ENCODE measurements at regions not wholly inside any gene's neighbourhood (a gene's known extent, or its start where the extent isn't known, plus 50 kb on each side); places are given as distances from the start of the nearest gene placed in this dataset.

DNA sequence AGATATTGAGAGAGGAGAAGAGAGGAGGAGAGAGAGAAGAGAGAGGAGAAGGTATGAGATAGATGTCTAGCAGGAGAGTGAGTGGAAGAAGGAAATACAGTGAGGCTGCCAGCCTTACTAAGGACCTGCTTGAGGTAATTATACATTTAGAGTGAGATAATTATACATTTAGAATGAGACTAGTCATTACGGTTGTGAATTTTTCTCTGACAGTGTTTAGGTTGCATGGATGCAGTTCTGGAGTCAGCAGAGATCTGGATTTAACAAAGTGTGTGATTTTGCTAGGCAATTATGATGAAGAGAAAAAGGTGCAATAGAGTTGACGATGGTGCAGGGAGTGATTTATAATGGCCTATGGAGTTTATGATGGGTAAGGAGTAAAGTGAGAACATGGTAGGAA lies 187.1 kb upstream of the ARX start:
- WGBS (ENCODE audit: insufficient coverage): 97% methylated on average over 2 of the region's 2 CpGs
- ChIA-PET CTCF (no interaction called here), POLR2A (no interaction called here)
- no peaks in the 10 kb centered on the region for H3K27me3 ChIP-seq (replicated peaks in 2 of 5; ENCODE audit: control insufficient read depth in 4 of 5, insufficient read depth in 5 of 5, low read length in 4 of 5)
- H3K36me3 ChIP-seq (ENCODE audit: control insufficient read depth in 4 of 4, insufficient read depth in 4 of 4, low read length in 3 of 4): no peaks in the 10 kb centered on the region
- no peaks in the 10 kb centered on the region for H3K9me3 ChIP-seq (ENCODE audit: control extremely low read depth in 1 of 5, control insufficient read depth in 4 of 5, insufficient read depth in 2 of 5, low read depth in 1 of 5, low read length in 4 of 5)
- H3K4me1 ChIP-seq (ENCODE audit: control extremely low read depth in 1 of 4, control insufficient read depth in 4 of 4, insufficient read depth in 4 of 4, low read length in 3 of 4): no peaks in the 10 kb centered on the region
- H3K4me3 ChIP-seq (ENCODE audit: control insufficient read depth in 1 of 7, extremely low read depth in 1 of 7, insufficient read depth in 4 of 7, low read depth in 2 of 7, low read length in 6 of 7): no peak overlapping the region
- no peak overlapping the region for H3K27ac ChIP-seq (ENCODE audit: insufficient read depth in 1 of 2, low read depth in 1 of 2, low read length in 2 of 2, poor library complexity in 1 of 2, severe bottlenecking in 2 of 2)
- no peak for DNase-seq

DNA sequence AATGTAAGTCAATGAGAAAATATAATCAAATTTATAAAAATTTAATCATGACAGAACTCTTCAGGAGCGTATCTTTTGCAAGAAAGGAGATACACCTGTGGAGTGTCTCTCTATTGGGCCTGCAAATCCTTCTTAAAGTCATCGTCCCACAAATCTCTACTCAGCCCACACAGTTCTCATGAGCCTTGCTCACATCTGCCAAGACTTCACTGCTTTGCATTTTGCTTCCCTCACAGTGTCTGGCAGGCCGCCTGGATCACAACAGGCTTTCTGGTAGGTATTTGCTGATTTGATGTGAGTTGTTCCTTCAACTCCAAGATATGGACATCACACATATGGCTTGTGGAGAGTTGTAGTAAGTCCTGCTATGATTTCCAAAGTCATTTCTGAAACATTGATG lies 183.1 kb upstream of the ARX start:
- peaks cover 0 to 2% (median 0%) of the 10 kb centered on the region in 5 experiments for H3K9me3 ChIP-seq (ENCODE audit: control extremely low read depth in 1 of 5, control insufficient read depth in 4 of 5, insufficient read depth in 2 of 5, low read depth in 1 of 5, low read length in 4 of 5)
- H3K4me3 ChIP-seq (ENCODE audit: control insufficient read depth in 1 of 7, extremely low read depth in 1 of 7, insufficient read depth in 4 of 7, low read depth in 2 of 7, low read length in 6 of 7): no peak overlapping the region
- H3K27me3 ChIP-seq (replicated peaks in 2 of 5; ENCODE audit: control insufficient read depth in 4 of 5, insufficient read depth in 5 of 5, low read length in 4 of 5): no peaks in the 10 kb centered on the region
- H3K27ac ChIP-seq (ENCODE audit: insufficient read depth in 1 of 2, low read depth in 1 of 2, low read length in 2 of 2, poor library complexity in 1 of 2, severe bottlenecking in 2 of 2): no peak overlapping the region
- H3K36me3 ChIP-seq (ENCODE audit: control insufficient read depth in 4 of 4, insufficient read depth in 4 of 4, low read length in 3 of 4): no peaks in the 10 kb centered on the region
- 100% methylated on average over 1 of the region's 3 CpGs for WGBS (ENCODE audit: insufficient coverage)
- no peaks in the 10 kb centered on the region for H3K4me1 ChIP-seq (ENCODE audit: control extremely low read depth in 1 of 4, control insufficient read depth in 4 of 4, insufficient read depth in 4 of 4, low read length in 3 of 4)
- POLR2A ChIA-PET: no interaction called here
- DNase-seq: no peak
- CTCF ChIA-PET: no interaction called here

DNA sequence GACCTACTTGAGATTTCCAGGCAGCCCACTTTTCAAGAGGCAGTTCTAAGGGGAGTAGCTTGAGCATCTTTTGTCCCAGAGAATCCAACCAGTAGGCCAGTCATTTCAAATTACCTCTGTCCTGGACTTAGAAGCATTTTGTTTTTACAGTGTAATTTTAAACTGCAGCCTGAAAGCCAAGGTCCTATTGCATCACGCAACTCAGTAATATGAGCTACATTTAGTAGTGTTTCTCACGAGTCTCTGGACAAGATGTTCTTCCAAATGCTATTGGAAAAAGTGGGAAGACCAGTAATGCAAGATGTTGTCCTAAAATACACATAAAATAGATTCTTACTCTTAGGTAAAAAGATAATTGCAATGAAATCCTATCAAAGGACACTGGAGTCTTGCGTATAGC lies 182.5 kb upstream of the ARX start:
- Histone ChIP-seq H3K4me1 (ENCODE audit: control extremely low read depth in 1 of 4, control insufficient read depth in 4 of 4, insufficient read depth in 4 of 4, low read length in 3 of 4) (no peaks in the 10 kb centered on the region), H3K9me3 (ENCODE audit: control extremely low read depth in 1 of 5, control insufficient read depth in 4 of 5, insufficient read depth in 2 of 5, low read depth in 1 of 5, low read length in 4 of 5) (peaks cover 0 to 2% (median 0%) of the 10 kb centered on the region in 5 experiments), H3K36me3 (ENCODE audit: control insufficient read depth in 4 of 4, insufficient read depth in 4 of 4, low read length in 3 of 4) (no peaks in the 10 kb centered on the region), H3K4me3 (ENCODE audit: control insufficient read depth in 1 of 7, extremely low read depth in 1 of 7, insufficient read depth in 4 of 7, low read depth in 2 of 7, low read length in 6 of 7) (no peak overlapping the region), H3K27me3 (replicated peaks in 2 of 5; ENCODE audit: control insufficient read depth in 4 of 5, insufficient read depth in 5 of 5, low read length in 4 of 5) (no peaks in the 10 kb centered on the region), H3K27ac (ENCODE audit: insufficient read depth in 1 of 2, low read depth in 1 of 2, low read length in 2 of 2, poor library complexity in 1 of 2, severe bottlenecking in 2 of 2) (no peak overlapping the region)
- ChIA-PET POLR2A (no interaction called here), CTCF (no interaction called here)
- DNase-seq: no peak
- WGBS (ENCODE audit: insufficient coverage): 100% methylated on average over 1 of the region's 3 CpGs

DNA sequence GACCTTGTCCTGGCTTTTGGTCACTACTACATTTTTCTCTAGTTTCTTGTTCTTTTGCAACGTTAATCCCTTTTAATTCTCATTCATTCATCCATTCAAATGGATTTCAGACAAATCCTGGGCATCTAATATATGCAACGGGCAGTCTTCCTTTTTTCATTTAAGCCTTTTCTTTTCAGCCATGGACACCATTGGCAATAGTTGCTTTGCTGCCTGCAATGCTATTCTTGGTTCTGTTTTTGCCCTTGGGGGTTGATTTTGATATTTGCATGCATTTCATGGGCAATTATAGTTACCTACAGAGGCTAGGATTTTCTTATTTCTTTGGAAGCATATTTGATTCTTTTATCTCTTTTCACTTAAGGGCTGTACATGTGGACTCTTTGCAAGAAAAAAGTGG lies 180.5 kb upstream of the ARX start:
- whole genome bisulfite sequencing (ENCODE audit: insufficient coverage): 73% methylated on average over 2 of the region's 2 CpGs
- Histone ChIP-seq H3K4me1 (ENCODE audit: control extremely low read depth in 1 of 4, control insufficient read depth in 4 of 4, insufficient read depth in 4 of 4, low read length in 3 of 4) (no peaks in the 10 kb centered on the region), H3K27me3 (replicated peaks in 2 of 5; ENCODE audit: control insufficient read depth in 4 of 5, insufficient read depth in 5 of 5, low read length in 4 of 5) (no peaks in the 10 kb centered on the region), H3K36me3 (ENCODE audit: control insufficient read depth in 4 of 4, insufficient read depth in 4 of 4, low read length in 3 of 4) (no peaks in the 10 kb centered on the region), H3K9me3 (ENCODE audit: control extremely low read depth in 1 of 5, control insufficient read depth in 4 of 5, insufficient read depth in 2 of 5, low read depth in 1 of 5, low read length in 4 of 5) (peaks cover 0 to 2% (median 0%) of the 10 kb centered on the region in 5 experiments), H3K27ac (ENCODE audit: insufficient read depth in 1 of 2, low read depth in 1 of 2, low read length in 2 of 2, poor library complexity in 1 of 2, severe bottlenecking in 2 of 2) (no peak overlapping the region), H3K4me3 (ENCODE audit: control insufficient read depth in 1 of 7, extremely low read depth in 1 of 7, insufficient read depth in 4 of 7, low read depth in 2 of 7, low read length in 6 of 7) (no peak overlapping the region)
- ChIA-PET CTCF (no interaction called here), POLR2A (no interaction called here)
- DNase-seq: no peak

DNA sequence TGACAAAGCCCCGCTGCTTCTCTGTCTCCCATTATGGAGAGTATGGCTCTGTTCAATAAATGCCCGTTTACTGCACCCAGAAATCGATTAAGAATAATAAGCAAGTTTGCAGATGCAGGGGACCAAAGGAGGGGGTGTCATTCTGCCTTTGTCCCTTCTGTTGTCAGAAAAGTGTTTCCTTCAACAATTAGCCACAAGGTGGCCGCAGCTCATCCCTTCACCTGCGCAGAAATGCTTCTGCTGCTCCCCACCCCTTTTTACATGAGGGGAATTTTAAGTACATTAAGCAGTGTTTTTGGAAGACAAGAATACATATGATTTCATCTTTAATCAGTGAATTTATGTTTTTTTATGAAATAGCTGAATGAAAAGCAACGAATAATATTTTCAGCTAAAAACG lies 175.6 kb upstream of the ARX start:
- H3K36me3 ChIP-seq (ENCODE audit: control insufficient read depth in 4 of 4, insufficient read depth in 4 of 4, low read length in 3 of 4): no peaks in the 10 kb centered on the region
- peaks cover 0 to 4% (median 0%) of the 10 kb centered on the region in 5 experiments for H3K27me3 ChIP-seq (replicated peaks in 2 of 5; ENCODE audit: control insufficient read depth in 4 of 5, insufficient read depth in 5 of 5, low read length in 4 of 5)
- no peak for DNase-seq
- no peak overlapping the region for H3K4me3 ChIP-seq (ENCODE audit: control insufficient read depth in 1 of 7, extremely low read depth in 1 of 7, insufficient read depth in 4 of 7, low read depth in 2 of 7, low read length in 6 of 7)
- H3K4me1 ChIP-seq (ENCODE audit: control extremely low read depth in 1 of 4, control insufficient read depth in 4 of 4, insufficient read depth in 4 of 4, low read length in 3 of 4): no peaks in the 10 kb centered on the region
- CTCF ChIA-PET: no interaction called here
- POLR2A ChIA-PET: no interaction called here
- H3K9me3 ChIP-seq (ENCODE audit: control extremely low read depth in 1 of 5, control insufficient read depth in 4 of 5, insufficient read depth in 2 of 5, low read depth in 1 of 5, low read length in 4 of 5): peaks cover 0 to 3% (median 0%) of the 10 kb centered on the region in 5 experiments
- WGBS (ENCODE audit: insufficient coverage): 20% methylated on average over 4 of the region's 7 CpGs
- no peak overlapping the region for H3K27ac ChIP-seq (ENCODE audit: insufficient read depth in 1 of 2, low read depth in 1 of 2, low read length in 2 of 2, poor library complexity in 1 of 2, severe bottlenecking in 2 of 2)

DNA sequence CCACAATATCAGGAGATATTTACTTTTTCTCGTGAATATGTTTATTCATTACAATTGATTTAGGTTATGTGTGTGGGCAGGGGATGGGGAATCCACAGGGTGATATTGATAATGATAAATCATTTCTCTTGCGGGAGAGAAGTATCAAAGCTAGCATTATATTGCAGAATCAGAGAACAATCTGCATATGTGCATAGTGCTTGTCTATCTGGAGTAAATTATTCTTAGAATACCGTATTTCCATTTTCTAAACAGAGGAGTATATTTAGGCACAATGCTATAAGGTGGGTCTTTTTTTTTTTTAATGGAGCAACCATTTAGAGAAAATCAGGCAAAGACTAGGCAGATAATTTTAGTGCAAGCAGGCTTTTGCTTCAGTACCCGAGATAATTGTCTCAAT lies 166.0 kb upstream of the ARX start:
- H3K9me3 ChIP-seq (ENCODE audit: control extremely low read depth in 1 of 5, control insufficient read depth in 4 of 5, insufficient read depth in 2 of 5, low read depth in 1 of 5, low read length in 4 of 5): no peaks in the 10 kb centered on the region
- WGBS (ENCODE audit: insufficient coverage): no CpG with 5 or more reads among the region's 4 CpGs
- ChIA-PET CTCF (interaction anchor here (0.6 kb wide), 1 partner anchor 18 kb away, joined by 3 read pairs; no protein-coding TSS in a partner anchor), POLR2A (no interaction called here)
- no peaks in the 10 kb centered on the region for H3K36me3 ChIP-seq (ENCODE audit: control insufficient read depth in 4 of 4, insufficient read depth in 4 of 4, low read length in 3 of 4)
- H3K4me3 ChIP-seq (ENCODE audit: control insufficient read depth in 1 of 7, extremely low read depth in 1 of 7, insufficient read depth in 4 of 7, low read depth in 2 of 7, low read length in 6 of 7): no peak overlapping the region
- peaks cover 0 to 8% (median 0%) of the 10 kb centered on the region in 5 experiments for H3K27me3 ChIP-seq (replicated peaks in 2 of 5; ENCODE audit: control insufficient read depth in 4 of 5, insufficient read depth in 5 of 5, low read length in 4 of 5)
- H3K27ac ChIP-seq (ENCODE audit: insufficient read depth in 1 of 2, low read depth in 1 of 2, low read length in 2 of 2, poor library complexity in 1 of 2, severe bottlenecking in 2 of 2): no peak overlapping the region
- DNase-seq: no peak
- no peaks in the 10 kb centered on the region for H3K4me1 ChIP-seq (ENCODE audit: control extremely low read depth in 1 of 4, control insufficient read depth in 4 of 4, insufficient read depth in 4 of 4, low read length in 3 of 4)

DNA sequence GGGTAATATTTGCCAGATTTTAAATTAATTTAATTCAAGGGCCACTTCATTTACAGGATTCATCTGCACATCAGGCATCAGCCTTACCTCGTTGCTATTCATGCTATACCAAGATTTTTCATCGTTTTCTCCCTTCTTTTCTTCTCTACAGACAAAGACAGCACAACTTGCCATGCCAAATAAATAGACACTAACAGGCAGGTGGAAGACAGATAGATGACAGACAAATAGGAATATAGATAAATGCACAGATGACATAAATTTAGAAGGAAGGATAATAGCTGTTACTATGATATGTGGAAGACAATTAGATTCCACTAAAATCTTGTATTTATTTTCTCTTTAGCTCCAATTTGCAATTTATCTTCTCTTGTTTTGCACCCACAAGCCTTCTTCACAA lies 164.5 kb upstream of the ARX start:
- H3K9me3 ChIP-seq (ENCODE audit: control extremely low read depth in 1 of 5, control insufficient read depth in 4 of 5, insufficient read depth in 2 of 5, low read depth in 1 of 5, low read length in 4 of 5): no peaks in the 10 kb centered on the region
- no peaks in the 10 kb centered on the region for H3K4me1 ChIP-seq (ENCODE audit: control extremely low read depth in 1 of 4, control insufficient read depth in 4 of 4, insufficient read depth in 4 of 4, low read length in 3 of 4)
- CTCF ChIA-PET: no interaction called here
- no peak for DNase-seq
- no peaks in the 10 kb centered on the region for H3K36me3 ChIP-seq (ENCODE audit: control insufficient read depth in 4 of 4, insufficient read depth in 4 of 4, low read length in 3 of 4)
- no peak overlapping the region for H3K4me3 ChIP-seq (ENCODE audit: control insufficient read depth in 1 of 7, extremely low read depth in 1 of 7, insufficient read depth in 4 of 7, low read depth in 2 of 7, low read length in 6 of 7)
- no peak overlapping the region for H3K27ac ChIP-seq (ENCODE audit: insufficient read depth in 1 of 2, low read depth in 1 of 2, low read length in 2 of 2, poor library complexity in 1 of 2, severe bottlenecking in 2 of 2)
- POLR2A ChIA-PET: no interaction called here
- peaks cover 0 to 12% (median 0%) of the 10 kb centered on the region in 5 experiments for H3K27me3 ChIP-seq (replicated peaks in 2 of 5; ENCODE audit: control insufficient read depth in 4 of 5, insufficient read depth in 5 of 5, low read length in 4 of 5)
- 59% methylated on average over 2 of the region's 2 CpGs for WGBS (ENCODE audit: insufficient coverage)

Data from common myeloid progenitor, CD34-positive (primary cell).